Right lobe of liver (tissue), 6 donors: ENCODE measurements at regions not wholly inside any gene's neighbourhood (a gene's known extent, or its start where the extent isn't known, plus 50 kb on each side); places are given as distances from the start of the nearest gene placed in this dataset.

Experiments used
- ATAC-seq, 4 donors: fragments of 200-7000 bp; cut with Tn5 transposase; one replicate each; pipeline ENCODE4 v1.9.1; 2020; ENCODE audit warnings: mild to moderate bottlenecking in 4 of 4, moderate library complexity in 4 of 4
- DNase-seq, 3 donors: peaks; one replicate each; pipeline ENCODE4 v3.0.0-alpha.2; 2020
- H3K27ac ChIP-seq, 3 donors: fragments of 200-600 bp; one replicate each; pipeline ENCODE4 v1.8.0; 2022
- H3K27me3 ChIP-seq, 2 donors: fragments of 200-600 bp; one replicate each; pipeline ENCODE4 v1.8.0; 2022
- H3K36me3 ChIP-seq, 4 donors: fragments of 200-600 bp; sonication (generic) in 1 of 4; one replicate each; pipeline versions ENCODE4 v1.5.1 to v1.8.0; 2017 to 2022; ENCODE audit warnings: control low read depth in 1 of 4
- H3K4me1 ChIP-seq, 4 donors: fragments of 200-600 bp; sonication (generic) in 1 of 4; one replicate each; pipeline versions ENCODE4 v1.5.1 to v1.8.0; 2017 to 2022; ENCODE audit warnings: control low read depth in 1 of 4
- H3K4me3 ChIP-seq, 3 donors: fragments of 200-600 bp; one replicate each; pipeline ENCODE4 v1.8.0; 2022
- H3K9me3 ChIP-seq, 4 donors: fragments of 200-600 bp; sonication (generic) in 1 of 4; one replicate each; pipeline versions ENCODE4 v1.5.1 to v1.8.0; 2017 to 2022; ENCODE audit warnings: control low read depth in 1 of 4
- CTCF ChIP-seq, 4 donors: fragments of 200-600 bp in 3 of 4; fragments of 450-650 bp in 1 of 4; IDR thresholded peaks; one replicate each; pipeline versions ENCODE4 v1.5.1 to v1.8.0; 2016 to 2022; ENCODE audit warnings: antibody characterized with exemption in 4 of 4, mild to moderate bottlenecking in 2 of 4
- POLR2A ChIP-seq: fragments of 450-650 bp; IDR thresholded peaks from one replicate; pipeline ENCODE4 v1.6.1; 2017; ENCODE audit warnings: antibody characterized with exemption, mild to moderate bottlenecking
- WGBS: methylation state at CpG from one replicate; pipeline ENCODE4 v1.1.6; 2018; ENCODE audit warnings: low coverage, low lambda C conversion rate; ENCODE audit not compliant: insufficient coverage; ENCODE audit errors: missing lambda C conversion rate; 5-methylcytosine and 5-hydroxymethylcytosine counted together
- intact Hi-C, 2 donors: fragments of 100-400 bp; cut with DNase I; formaldehyde crosslinking; loops; one replicate each; pipeline versions ENCODE4 v1.11.2 to v1.14.1; 2022
- donor health status: DM: no; HTN: yes; CAD: no.
- donor health status: DM: no; HTN: no; CAD: no.
- donor health status: DM: no; HTN: no; CAD: no.
- donor health status: DM: no; HTN: yes; CAD: no.
- donor health status: DM: no; HTN: yes; CAD: no.

- no peaks in the 10 kb centered on the region for H3K9me3 ChIP-seq
- H3K4me3 ChIP-seq: no peak overlapping the region
- H3K27me3 ChIP-seq: no peaks in the 10 kb centered on the region
- 20% methylated on average over 2 of the region's 2 CpGs for WGBS
- DNase-seq: no peak
- no peak for ATAC-seq
- intact Hi-C loops: no loop called here
- no peak overlapping the region for H3K27ac ChIP-seq
- no peaks in the 10 kb centered on the region for H3K4me1 ChIP-seq
- no peaks in the 10 kb centered on the region for H3K36me3 ChIP-seq
- TF ChIP-seq CTCF (IDR thresholded peaks at IDR 0.05): no peak
- TF ChIP-seq POLR2A: no peak
Measured at GRCh38 chr11:115724666-115725065, 220.5 kb upstream of the CADM1 start.

- WGBS: 86% methylated on average over 4 of the region's 4 CpGs
- H3K4me3 ChIP-seq: no peak overlapping the region
Measured at GRCh38 chr11:115722711-115723110, 218.5 kb upstream of the CADM1 start.

GRCh38 chr11:115721296-115721995, 217.2 kb upstream of the CADM1 start:
- H3K36me3 ChIP-seq: no peaks in the 10 kb centered on the region
- H3K27me3 ChIP-seq: no peaks in the 10 kb centered on the region
- no peak overlapping the region for H3K27ac ChIP-seq
- TF ChIP-seq CTCF (IDR thresholded peaks at IDR 0.05) (no peak), POLR2A (no peak)
- intact Hi-C loops: no loop called here
- ATAC-seq (no peak), DNase-seq (no peak)
- WGBS: 73% methylated on average over 2 of the region's 3 CpGs
- peaks cover 0 to 7% (median 0%) of the 10 kb centered on the region in 4 donors for H3K4me1 ChIP-seq
- no peak overlapping the region for H3K4me3 ChIP-seq
- no peaks in the 10 kb centered on the region for H3K9me3 ChIP-seq

More at GRCh38 chr11:115722711-115723110, 218.5 kb upstream of the CADM1 start:
- Histone ChIP-seq H3K27ac (no peak overlapping the region), H3K36me3 (no peaks in the 10 kb centered on the region), H3K4me1 (peaks cover 0 to 7% (median 0%) of the 10 kb centered on the region in 4 donors), H3K27me3 (no peaks in the 10 kb centered on the region), H3K9me3 (no peaks in the 10 kb centered on the region)
- TF ChIP-seq CTCF (IDR thresholded peaks at IDR 0.05) (no peak), POLR2A (no peak)
- intact Hi-C loops: no loop called here
- ATAC-seq (no peak), DNase-seq (no peak)

- H3K27ac ChIP-seq: no peak overlapping the region
- H3K27me3 ChIP-seq: no peaks in the 10 kb centered on the region
- no peak for DNase-seq
- 61% methylated on average over 7 of the region's 9 CpGs for WGBS
- no peak for ATAC-seq
- H3K4me1 ChIP-seq: peaks cover 0 to 7% (median 0%) of the 10 kb centered on the region in 4 donors
- no peaks in the 10 kb centered on the region for H3K9me3 ChIP-seq
- intact Hi-C loops: no loop called here
- no peak overlapping the region for H3K4me3 ChIP-seq
- H3K36me3 ChIP-seq: no peaks in the 10 kb centered on the region
- TF ChIP-seq CTCF (IDR thresholded peaks at IDR 0.05): no peak
- TF ChIP-seq POLR2A: no peak
Measured at GRCh38 chr11:115720602-115721245, 216.5 kb upstream of the CADM1 start.
